ENCODE measurements at regions not wholly inside any gene's neighbourhood (a gene's known extent, or its start where the extent isn't known, plus 50 kb on each side); places are given as distances from the start of the nearest gene placed in this dataset.

DNA sequence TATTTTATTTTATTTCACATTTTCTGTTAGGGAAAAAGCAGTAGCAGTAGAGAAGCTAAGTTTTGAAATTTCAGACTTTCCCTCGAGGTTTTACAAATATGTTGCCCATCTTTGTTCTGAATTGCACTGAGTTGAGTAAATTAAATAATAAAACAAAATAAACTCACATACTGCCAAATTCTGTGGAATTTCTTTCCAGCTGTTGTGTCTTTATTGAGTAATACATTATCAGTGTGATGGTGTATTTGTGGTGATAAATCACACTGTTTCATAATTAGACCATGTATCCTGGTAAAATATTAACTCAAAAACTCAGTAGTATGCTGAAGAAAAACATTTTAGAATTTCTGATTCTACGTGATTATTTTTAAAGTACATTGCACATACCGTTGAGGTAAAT lies 592.1 kb downstream of the SI start:
- TF ChIP-seq CTCF (IDR thresholded peaks at IDR 0.05; ENCODE audit: low read depth, low read length, missing control alignments), result no peak
- no peak overlapping the region for H3K4me3 ChIP-seq (ENCODE audit: low read depth, low read length)
- no peak for DNase-seq (ENCODE audit: low read depth)

DNA sequence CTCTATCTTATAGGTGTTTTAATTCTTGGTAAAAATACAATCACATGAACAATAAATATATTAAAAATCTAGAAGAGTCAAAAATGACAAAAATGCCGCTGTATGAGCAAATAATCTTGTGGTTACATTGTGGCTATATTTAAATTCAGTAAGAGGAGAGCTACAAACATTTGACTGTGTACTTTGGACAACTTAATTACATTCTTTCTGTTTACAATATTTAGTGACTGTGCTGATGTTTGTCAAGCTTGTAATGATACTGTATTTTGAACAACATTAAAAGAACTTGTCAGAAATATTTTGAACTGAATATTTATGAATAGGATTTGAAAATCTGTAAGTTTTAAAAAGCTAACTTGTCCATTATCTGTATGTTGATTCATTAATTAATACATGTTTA lies 598.3 kb downstream of the SI start:
- no peak for TF ChIP-seq CTCF (IDR thresholded peaks at IDR 0.05; ENCODE audit: low read depth, low read length, missing control alignments)
- no peak overlapping the region for H3K4me3 ChIP-seq (ENCODE audit: low read depth, low read length)
- DNase-seq (ENCODE audit: low read depth), result no peak

- H3K4me3 ChIP-seq (ENCODE audit: low read depth, low read length), result no peak overlapping the region
- TF ChIP-seq CTCF (IDR thresholded peaks at IDR 0.05; ENCODE audit: low read depth, low read length, missing control alignments), result no peak
- DNase-seq (ENCODE audit: low read depth), result no peak
These were observed 598.9 kb downstream of the SI start for GRCh38 chr3:164479406-164479805.

DNA sequence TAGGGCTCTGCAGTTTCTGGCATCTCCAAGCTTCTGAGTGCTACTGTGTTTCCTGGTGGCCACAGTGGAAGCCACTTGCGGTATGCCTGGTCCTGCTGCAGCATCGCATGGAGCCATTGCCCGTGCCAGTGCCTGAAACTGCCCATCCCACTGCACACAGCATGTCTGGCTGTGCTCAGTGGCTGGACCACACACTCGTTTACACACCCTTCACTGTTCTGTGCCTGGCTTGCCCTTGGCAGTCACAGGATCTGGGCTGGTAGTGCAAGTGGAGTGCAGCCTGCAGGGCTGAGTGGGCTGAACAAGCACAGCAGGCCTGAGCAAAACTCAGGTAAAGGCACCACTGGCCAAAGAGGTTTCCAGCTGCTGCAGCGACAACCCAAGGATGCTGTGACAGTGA lies 600.0 kb downstream of the SI start:
- no peak overlapping the region for H3K4me3 ChIP-seq (ENCODE audit: low read depth, low read length)
- no peak for TF ChIP-seq CTCF (IDR thresholded peaks at IDR 0.05; ENCODE audit: low read depth, low read length, missing control alignments)
- no peak for DNase-seq (ENCODE audit: low read depth)

- no peak for DNase-seq (ENCODE audit: low read depth)
- TF ChIP-seq CTCF (IDR thresholded peaks at IDR 0.05; ENCODE audit: low read depth, low read length, missing control alignments), result no peak
- H3K4me3 ChIP-seq (ENCODE audit: low read depth, low read length), result no peak overlapping the region
These were observed 600.9 kb downstream of the SI start for GRCh38 chr3:164477403-164477802.

- TF ChIP-seq CTCF (IDR thresholded peaks at IDR 0.05; ENCODE audit: low read depth, low read length, missing control alignments), result no peak
- DNase-seq (ENCODE audit: low read depth), result no peak
These were observed 601.7 kb downstream of the SI start for GRCh38 chr3:164476631-164477030.

GRCh38 chr3:164470471-164470870 lies 607.8 kb downstream of the SI start:
- H3K4me3 ChIP-seq (ENCODE audit: low read depth, low read length), result no peak overlapping the region
- no peak for DNase-seq (ENCODE audit: low read depth)
- no peak for TF ChIP-seq CTCF (IDR thresholded peaks at IDR 0.05; ENCODE audit: low read depth, low read length, missing control alignments)

More at GRCh38 chr3:164476631-164477030, 601.7 kb downstream of the SI start:
- H3K4me3 ChIP-seq (ENCODE audit: low read depth, low read length), result no peak overlapping the region

Data from GM12864 (cell line).